HUES48 (cell line): ENCODE measurements at regions not wholly inside any gene's neighbourhood (a gene's known extent, or its start where the extent isn't known, plus 50 kb on each side); places are given as distances from the start of the nearest gene placed in this dataset.
"Not testable (repeated sequence)": the region's sequence is repeated elsewhere in the genome, so short reads cannot be mapped to it uniquely, and the experiment has no call there.

Source experiments
- H3K27ac ChIP-seq: one replicate; pipeline ENCODE4 v1.7.0; 2013; ENCODE audit warnings: low read depth, low read length, inconsistent platforms
- H3K27me3 ChIP-seq: 2 replicates; pipeline ENCODE4 v1.6.1; 2013; ENCODE audit warnings: mild to moderate bottlenecking, low read length; ENCODE audit not compliant: control insufficient read depth, insufficient read depth
- H3K36me3 ChIP-seq: 2 replicates; pipeline ENCODE4 v1.6.1; 2013; ENCODE audit warnings: low read length; ENCODE audit not compliant: control insufficient read depth, insufficient read depth
- H3K4me1 ChIP-seq: 2 replicates; pipeline ENCODE4 v1.6.1; 2013; ENCODE audit warnings: mild to moderate bottlenecking, low read length; ENCODE audit not compliant: control insufficient read depth, insufficient read depth
- H3K4me3 ChIP-seq: 2 replicates; pipeline ENCODE4 v1.5.1; 2013; ENCODE audit warnings: mild to moderate bottlenecking, low read depth, low read length
- H3K9ac ChIP-seq: 2 replicates; pipeline ENCODE4 v1.6.1; 2013; ENCODE audit warnings: mild to moderate bottlenecking, low read depth, low read length, moderate library complexity
- H3K9me3 ChIP-seq: 2 replicates; pipeline ENCODE4 v1.6.1; 2013; ENCODE audit warnings: low read length; ENCODE audit not compliant: control insufficient read depth, insufficient read depth

GRCh38 chr11:91296629-91297028 lies 928.0 kb upstream of the FAT3 start:
- H3K9me3 ChIP-seq = no peaks in the 10 kb centered on the region
- H3K36me3 ChIP-seq = no peaks in the 10 kb centered on the region
- no peak overlapping the region for H3K9ac ChIP-seq
- no peaks in the 10 kb centered on the region for H3K27me3 ChIP-seq
- no peaks in the 10 kb centered on the region for H3K4me1 ChIP-seq
- no peak overlapping the region for H3K4me3 ChIP-seq
- H3K27ac ChIP-seq = no peak overlapping the region

GRCh38 chr11:91295591-91295990 lies 929.0 kb upstream of the FAT3 start:
- Histone ChIP-seq H3K36me3 (no peaks in the 10 kb centered on the region), H3K27me3 (no peaks in the 10 kb centered on the region), H3K9me3 (no peaks in the 10 kb centered on the region), H3K27ac (no peak overlapping the region), H3K4me1 (no peaks in the 10 kb centered on the region), H3K4me3 (no peak overlapping the region), H3K9ac (no peak overlapping the region)

- no peak overlapping the region for H3K9ac ChIP-seq
- H3K4me3 ChIP-seq = no peak overlapping the region
- no peak overlapping the region for H3K27ac ChIP-seq
- H3K36me3 ChIP-seq = no peaks in the 10 kb centered on the region
- no peaks in the 10 kb centered on the region for H3K4me1 ChIP-seq
- no peaks in the 10 kb centered on the region for H3K9me3 ChIP-seq
- no peaks in the 10 kb centered on the region for H3K27me3 ChIP-seq
Observed at GRCh38 chr11:91293119-91293518, 931.5 kb upstream of the FAT3 start.

- H3K4me1 ChIP-seq = no peaks in the 10 kb centered on the region
- H3K9ac ChIP-seq = no peak overlapping the region
- H3K27ac ChIP-seq = no peak overlapping the region
- H3K9me3 ChIP-seq = no peaks in the 10 kb centered on the region
- H3K4me3 ChIP-seq = no peak overlapping the region
- no peaks in the 10 kb centered on the region for H3K36me3 ChIP-seq
- H3K27me3 ChIP-seq = no peaks in the 10 kb centered on the region
Observed at GRCh38 chr11:91272089-91272488, 952.5 kb upstream of the FAT3 start.

GRCh38 chr11:91268512-91269295 lies 955.9 kb upstream of the FAT3 start:
- H3K27me3 ChIP-seq, H3K36me3 ChIP-seq, H3K4me1 ChIP-seq, H3K9ac ChIP-seq, H3K27ac ChIP-seq, H3K9me3 ChIP-seq, H3K4me3 ChIP-seq: not testable (repeated sequence)

GRCh38 chr11:91265946-91266345 lies 958.7 kb upstream of the FAT3 start:
- H3K27ac ChIP-seq = no peak overlapping the region
- no peaks in the 10 kb centered on the region for H3K27me3 ChIP-seq
- no peaks in the 10 kb centered on the region for H3K9me3 ChIP-seq
- no peaks in the 10 kb centered on the region for H3K4me1 ChIP-seq
- no peak overlapping the region for H3K4me3 ChIP-seq
- H3K9ac ChIP-seq = no peak overlapping the region
- H3K36me3 ChIP-seq = no peaks in the 10 kb centered on the region

GRCh38 chr11:91264481-91264880 lies 960.1 kb upstream of the FAT3 start:
- Histone ChIP-seq H3K4me3 (no peak overlapping the region), H3K27me3 (no peaks in the 10 kb centered on the region), H3K4me1 (no peaks in the 10 kb centered on the region), H3K36me3 (no peaks in the 10 kb centered on the region), H3K9me3 (no peaks in the 10 kb centered on the region), H3K9ac (no peak overlapping the region), H3K27ac (no peak overlapping the region)

GRCh38 chr11:91263496-91264365 lies 960.9 kb upstream of the FAT3 start:
- Histone ChIP-seq H3K9ac (no peak overlapping the region), H3K27me3 (no peaks in the 10 kb centered on the region), H3K36me3 (no peaks in the 10 kb centered on the region), H3K4me1 (no peaks in the 10 kb centered on the region), H3K9me3 (no peaks in the 10 kb centered on the region), H3K27ac (no peak overlapping the region), H3K4me3 (no peak overlapping the region)

GRCh38 chr11:91261513-91261912 lies 963.1 kb upstream of the FAT3 start:
- no peak overlapping the region for H3K27ac ChIP-seq
- no peaks in the 10 kb centered on the region for H3K9me3 ChIP-seq
- no peak overlapping the region for H3K9ac ChIP-seq
- H3K4me3 ChIP-seq = peak overlapping the region; percentile 52; the same call in 1 of the 2 replicates
- H3K27me3 ChIP-seq = no peaks in the 10 kb centered on the region
- H3K36me3 ChIP-seq = no peaks in the 10 kb centered on the region
- H3K4me1 ChIP-seq = no peaks in the 10 kb centered on the region

GRCh38 chr11:91258876-91259275 lies 965.7 kb upstream of the FAT3 start:
- H3K9me3 ChIP-seq = no peaks in the 10 kb centered on the region
- no peak overlapping the region for H3K4me3 ChIP-seq
- H3K27ac ChIP-seq = no peak overlapping the region
- H3K27me3 ChIP-seq = no peaks in the 10 kb centered on the region
- no peak overlapping the region for H3K9ac ChIP-seq
- no peaks in the 10 kb centered on the region for H3K36me3 ChIP-seq
- no peaks in the 10 kb centered on the region for H3K4me1 ChIP-seq

GRCh38 chr11:91257667-91258066 lies 967.0 kb upstream of the FAT3 start:
- H3K27ac ChIP-seq = no peak overlapping the region
- no peak overlapping the region for H3K9ac ChIP-seq
- no peaks in the 10 kb centered on the region for H3K9me3 ChIP-seq
- no peaks in the 10 kb centered on the region for H3K4me1 ChIP-seq
- H3K4me3 ChIP-seq = no peak overlapping the region
- H3K36me3 ChIP-seq = no peaks in the 10 kb centered on the region
- no peaks in the 10 kb centered on the region for H3K27me3 ChIP-seq
